ENCODE measurements at regions not wholly inside any gene's neighbourhood (a gene's known extent, or its start where the extent isn't known, plus 50 kb on each side); places are given as distances from the start of the nearest gene placed in this dataset.

DNA sequence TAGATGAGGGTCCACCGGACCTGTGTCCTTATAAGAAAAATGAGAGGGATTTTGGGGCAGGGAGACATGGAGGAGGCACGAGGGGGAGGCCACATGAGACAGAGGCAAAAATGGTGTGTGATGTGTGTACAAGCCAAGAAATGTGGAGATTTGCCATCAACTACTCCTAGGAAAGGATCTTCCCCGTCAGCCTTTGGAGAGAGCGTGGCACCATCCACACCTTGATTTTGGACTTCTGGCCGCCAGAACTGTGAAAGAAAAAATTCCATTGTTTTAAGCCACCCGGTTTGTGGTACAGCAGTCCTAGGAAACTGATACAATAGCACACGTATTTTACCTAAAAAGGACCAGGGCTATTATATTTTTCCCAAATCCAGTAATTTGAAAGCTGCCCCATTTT lies 829.0 kb upstream of the SALL3 start:
- DNase-seq (ENCODE audit: low read depth in 3 of 3), result no peak

DNA sequence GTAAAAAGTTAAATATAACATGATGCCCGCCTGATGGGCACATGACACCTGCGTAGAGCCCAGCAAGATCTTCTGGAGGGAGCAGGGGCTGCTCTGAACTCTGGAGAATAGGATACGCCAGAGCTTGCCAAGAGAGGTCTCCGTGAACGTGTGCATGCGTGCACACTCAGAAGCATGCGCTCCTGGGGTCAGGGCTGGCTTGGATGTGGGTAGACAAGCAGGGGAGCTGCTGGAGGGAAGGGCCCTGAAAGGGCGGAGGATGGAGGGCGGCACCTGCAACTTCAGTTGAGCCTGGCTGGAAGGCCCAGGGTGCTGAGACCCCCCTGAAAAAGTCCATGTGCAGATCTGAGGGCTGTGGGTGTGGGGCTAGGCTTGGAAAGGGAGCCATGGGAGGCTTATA lies 828.4 kb upstream of the SALL3 start:
- DNase-seq (ENCODE audit: low read depth in 3 of 3), result no peak

DNA sequence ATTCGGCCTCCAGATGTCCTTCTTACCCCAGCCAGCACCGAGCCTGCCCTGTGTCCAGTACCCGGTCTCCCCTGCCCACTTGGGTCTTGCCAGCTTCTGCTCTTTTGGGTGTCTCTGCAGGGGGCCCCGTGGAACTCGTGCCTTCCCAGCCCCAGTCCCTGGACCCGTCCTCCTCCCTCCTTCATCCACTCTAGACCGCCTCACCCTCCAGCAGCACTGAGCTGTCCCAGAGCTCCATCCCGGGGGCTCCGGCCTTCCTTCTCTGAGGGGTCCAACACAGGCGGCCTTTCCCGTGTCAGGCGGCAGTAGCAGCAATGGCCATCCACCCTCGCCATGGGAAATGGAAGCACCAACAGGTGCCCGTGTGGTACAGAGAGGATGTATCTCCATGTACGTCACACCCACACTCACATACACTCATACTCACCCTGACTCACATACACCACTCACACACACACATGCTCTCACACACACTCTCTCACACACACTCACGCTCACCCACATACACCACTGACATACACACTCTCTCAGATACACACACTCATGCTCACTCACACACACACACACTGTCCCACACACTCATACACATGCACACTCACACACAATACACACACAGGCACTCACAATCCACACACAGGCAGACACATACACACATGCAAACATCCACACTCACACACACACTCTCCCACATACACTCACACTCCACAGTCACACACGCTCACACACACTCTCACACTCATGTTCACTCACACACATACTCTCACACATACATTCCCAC lies 827.5 kb upstream of the SALL3 start:
- no peak for DNase-seq (ENCODE audit: low read depth in 3 of 3)

DNA sequence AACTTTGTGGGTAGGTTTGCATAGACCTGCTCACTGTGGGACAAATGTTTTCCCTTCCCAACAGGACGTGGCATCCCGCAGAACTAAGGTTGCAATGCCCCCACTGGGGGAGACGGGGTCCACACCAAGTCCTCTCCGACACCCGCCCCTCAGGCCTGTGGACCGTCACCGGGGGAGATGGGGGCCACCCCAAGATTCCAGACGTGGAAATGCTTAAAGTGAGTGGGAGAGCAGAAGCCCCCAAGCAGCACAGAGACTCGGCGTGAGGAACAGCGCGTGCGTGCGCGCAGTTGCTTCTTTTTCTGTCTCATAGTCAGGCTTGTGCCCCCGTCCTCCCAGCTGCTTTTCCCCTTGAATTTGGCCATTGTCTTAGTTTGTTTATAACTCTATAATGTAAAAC lies 826.3 kb upstream of the SALL3 start:
- no peak for DNase-seq (ENCODE audit: low read depth in 3 of 3)

DNA sequence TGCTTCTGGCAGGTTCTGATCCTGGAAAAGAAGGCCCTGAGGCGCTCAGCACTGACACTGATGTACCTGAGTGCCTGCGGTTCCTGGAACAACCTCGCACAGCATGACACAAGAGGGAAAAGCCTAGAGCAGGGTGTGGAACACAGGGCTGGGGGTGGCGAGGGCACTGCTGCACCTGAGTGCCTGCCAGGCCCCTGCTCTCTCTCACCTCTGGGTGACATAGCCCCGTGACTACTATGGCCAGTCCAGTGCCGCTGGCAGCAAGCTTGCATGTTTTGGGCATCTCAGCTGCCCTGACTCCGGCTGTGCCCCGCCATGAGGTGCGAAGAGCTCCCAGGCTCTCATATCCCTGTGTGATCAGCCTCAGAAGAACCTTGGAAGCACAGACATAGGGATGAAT lies 825.2 kb upstream of the SALL3 start:
- DNase-seq (ENCODE audit: low read depth in 3 of 3), result no peak

DNA sequence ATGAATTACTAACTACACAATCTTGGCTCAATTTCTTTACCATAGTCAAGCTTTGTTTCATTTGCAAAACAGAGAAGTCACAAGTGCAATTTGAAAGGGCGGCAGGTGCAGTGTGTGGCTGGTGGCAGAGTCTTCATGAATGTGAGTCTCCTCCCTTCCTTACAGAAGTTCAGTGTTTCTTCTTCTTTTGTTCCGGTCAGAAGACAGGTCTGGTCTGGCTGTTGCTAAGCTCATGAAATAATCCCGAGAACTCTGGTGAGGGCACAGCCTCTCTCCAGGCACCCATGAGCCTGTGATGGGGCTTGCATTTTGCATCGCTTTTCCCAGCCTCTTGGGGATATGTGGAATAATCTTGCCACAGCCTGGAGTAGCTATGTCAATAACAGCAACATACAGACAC lies 824.8 kb upstream of the SALL3 start:
- no peak for DNase-seq (ENCODE audit: low read depth in 3 of 3)

DNA sequence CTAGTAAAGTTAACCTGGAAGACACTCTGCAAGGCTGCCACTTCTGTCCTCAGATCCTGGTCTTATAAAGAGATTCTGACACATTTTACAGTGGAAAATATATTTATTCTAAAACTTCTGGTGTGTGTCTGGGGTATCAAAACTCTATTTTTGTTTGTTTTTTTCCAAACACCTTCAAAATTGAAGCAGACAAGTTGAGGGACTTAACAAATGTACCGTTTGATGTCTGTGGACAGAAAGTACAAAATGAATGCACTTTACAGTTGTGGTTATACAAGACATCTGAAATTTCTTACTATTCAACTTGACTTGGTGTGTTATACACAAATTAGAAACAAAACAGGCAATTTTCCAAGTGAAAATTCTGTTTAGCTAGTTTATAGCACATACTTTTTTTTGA lies 823.2 kb upstream of the SALL3 start:
- no peak for DNase-seq (ENCODE audit: low read depth in 3 of 3)

DNA sequence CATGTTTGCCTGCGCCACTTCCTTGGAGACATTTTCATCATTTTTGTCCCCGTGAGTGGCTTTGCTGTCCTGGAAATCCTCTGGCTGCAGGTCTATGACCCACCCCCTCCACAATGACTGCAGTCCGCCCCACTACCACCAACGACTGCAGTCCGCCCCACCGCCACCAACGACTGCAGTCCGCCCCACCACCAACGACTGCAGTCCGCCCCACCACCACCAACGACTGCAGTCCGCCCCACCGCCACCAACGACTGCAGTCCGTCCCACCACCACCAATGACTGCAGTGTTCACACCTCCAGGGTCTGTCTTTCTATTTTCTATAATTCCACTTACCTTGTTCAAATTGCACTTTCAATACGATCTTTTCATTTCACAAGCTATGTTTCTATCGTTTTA lies 820.7 kb upstream of the SALL3 start:
- DNase-seq (ENCODE audit: low read depth in 3 of 3), result no peak

DNA sequence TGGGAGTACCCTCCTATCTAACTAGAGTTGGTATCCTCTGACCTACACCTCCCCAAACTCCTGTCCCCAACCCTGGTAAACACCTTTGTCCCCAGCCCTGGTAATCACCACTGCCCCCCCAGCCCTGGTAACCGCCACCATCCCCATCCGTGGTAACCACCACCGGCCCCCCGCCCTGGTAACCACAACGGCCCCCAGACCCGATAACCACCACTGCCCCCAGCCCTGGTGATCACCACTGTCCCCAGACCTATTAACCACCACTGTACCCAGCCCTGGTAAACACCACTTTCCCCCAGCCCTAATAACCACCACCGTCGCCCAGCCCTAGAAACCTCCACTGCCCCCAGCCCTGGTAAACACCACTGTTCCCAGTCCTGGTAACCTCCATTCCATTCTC lies 820.2 kb upstream of the SALL3 start:
- no peak for DNase-seq (ENCODE audit: low read depth in 3 of 3)

DNA sequence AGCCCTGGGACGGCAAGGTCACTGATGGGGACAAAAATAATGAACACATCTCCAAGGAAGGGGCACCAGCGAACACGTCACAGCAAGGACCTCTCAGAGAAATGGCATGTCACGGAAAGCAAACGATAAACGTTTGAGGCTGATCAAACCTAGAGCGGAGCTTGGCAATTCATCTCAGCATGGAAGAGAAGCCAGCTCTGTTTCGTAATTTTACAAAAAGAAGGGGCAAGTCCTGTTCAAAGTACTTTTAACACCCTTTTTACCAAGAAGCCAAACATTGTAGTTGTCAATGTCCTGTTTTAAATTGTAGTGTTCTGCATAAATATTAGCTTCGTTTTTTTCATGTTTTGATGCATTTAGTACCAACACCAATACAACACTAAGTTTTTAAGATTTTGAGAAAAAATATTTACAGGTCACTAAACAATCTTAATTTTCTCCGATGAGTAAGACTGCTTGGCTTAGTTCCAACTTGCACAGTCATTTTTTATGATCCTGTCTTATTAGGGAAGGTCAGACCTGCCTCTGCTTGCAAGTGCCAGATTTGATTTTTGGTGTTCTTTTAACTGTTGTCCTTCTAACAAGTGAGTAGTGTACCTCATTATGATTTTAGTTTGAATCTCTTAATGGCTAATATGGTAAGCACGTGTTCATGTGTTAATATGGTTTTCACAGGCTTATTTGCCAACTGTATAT lies 818.5 kb upstream of the SALL3 start:
- DNase-seq (ENCODE audit: low read depth in 3 of 3), result no peak

DNA sequence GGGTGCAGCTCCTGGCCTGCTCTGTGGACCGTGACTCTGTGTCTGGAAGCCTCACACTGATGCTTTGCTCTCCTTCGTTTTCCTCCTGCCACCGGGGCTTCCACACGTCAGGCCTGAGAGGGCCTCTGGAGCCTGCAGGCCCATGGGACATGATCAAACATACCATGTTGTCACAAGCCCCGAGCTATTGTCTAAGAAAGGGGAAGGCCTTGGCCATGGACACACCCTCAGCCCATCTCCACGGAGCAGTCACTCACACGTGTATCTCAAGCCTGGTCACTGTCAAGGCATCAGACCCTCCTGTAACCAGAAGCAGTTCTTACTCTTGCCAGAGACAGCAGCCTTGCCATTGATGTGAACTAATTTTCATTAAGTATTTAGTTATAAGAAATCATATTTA lies 814.1 kb upstream of the SALL3 start:
- DNase-seq (ENCODE audit: low read depth in 3 of 3), result no peak

DNA sequence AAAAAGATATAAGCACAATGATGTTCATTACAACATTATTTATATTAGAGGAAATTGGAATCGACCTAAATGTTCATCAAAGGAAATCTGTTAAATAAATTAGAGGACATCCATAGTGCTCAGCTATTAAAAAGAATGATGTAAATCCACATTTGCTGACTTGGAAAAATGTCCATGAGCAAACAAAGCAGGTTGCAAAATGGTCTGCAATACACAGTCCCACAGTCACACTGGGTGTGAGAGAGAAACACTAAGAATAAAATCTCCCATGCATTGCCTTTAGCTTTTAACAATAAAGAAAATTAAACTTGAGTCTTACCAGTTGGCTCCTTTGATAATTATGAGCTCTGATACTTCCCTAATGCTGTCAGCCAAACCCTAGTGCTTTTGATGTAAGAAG lies 811.1 kb upstream of the SALL3 start:
- no peak for DNase-seq (ENCODE audit: low read depth in 3 of 3)

DNA sequence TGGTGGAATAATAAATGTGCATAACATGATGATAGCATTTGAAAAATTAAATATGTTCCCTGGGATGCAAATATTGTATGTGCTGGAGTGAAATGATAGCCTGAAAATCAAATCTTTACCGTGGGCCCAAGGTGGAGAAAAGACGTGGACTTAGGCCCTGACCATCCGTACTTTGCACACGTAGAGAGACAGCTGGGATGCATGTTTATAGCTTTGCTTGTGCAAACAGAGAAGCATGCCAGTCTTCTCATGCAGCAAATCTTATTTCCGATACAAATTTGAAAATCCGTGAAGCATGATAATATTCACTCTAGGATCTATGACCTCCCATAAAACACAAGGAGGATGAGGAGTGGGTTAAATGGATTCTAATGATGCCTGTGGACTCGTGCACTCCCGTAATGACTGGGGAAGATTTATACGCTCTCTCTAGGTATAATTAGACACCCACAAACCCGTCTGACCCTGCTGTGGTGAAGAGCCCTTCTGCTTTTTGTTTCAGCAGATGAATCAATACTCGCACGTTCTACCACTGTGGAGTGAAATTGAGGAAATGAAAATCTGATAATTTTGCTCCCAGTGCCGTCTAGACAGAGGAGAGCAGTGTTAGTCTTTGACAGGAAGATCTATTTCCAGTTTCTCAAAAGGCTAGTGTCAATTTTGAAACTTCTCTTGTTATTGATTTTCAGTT lies 810.3 kb upstream of the SALL3 start:
- DNase-seq (ENCODE audit: low read depth in 3 of 3), result no peak

DNA sequence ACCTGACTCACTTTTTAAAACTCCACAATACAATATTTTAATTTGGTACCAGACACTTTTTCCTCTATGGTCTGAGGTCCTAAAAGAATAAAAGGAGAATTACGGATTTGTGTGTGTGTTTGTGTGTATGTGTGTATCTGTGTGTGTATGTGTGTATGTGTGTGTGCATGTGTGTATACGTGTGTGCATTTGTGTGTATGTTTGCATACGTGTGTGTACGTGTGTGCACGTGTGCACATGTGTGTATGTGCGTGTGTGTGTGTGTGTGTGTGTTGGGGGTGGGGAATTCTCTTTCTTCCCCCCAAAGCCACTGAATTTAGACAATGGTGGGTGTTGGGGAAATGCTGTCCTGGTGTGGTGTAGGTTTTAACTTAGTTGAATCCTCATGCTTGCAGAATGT lies 807.7 kb upstream of the SALL3 start:
- no peak for DNase-seq (ENCODE audit: low read depth in 3 of 3)

DNA sequence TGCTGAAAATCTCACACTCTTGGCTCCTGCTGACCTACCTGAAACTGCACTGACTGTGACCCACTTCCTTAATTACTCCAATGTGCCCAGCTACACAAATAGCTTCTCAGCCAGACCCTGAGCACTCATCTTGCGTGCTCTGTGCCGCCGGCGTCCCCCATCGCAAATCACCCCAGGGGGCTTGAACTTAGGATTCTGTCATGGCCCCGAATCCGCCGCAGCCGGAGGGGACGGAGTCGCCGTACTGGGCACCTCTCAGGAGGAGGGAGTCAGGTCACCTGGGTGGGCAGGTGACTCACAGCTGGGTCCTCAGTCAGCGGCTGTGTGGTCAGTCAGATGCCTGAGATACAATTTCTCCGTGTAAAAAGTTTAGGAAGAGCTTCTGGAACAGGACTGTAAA lies 804.9 kb upstream of the SALL3 start:
- no peak for DNase-seq (ENCODE audit: low read depth in 3 of 3)

DNA sequence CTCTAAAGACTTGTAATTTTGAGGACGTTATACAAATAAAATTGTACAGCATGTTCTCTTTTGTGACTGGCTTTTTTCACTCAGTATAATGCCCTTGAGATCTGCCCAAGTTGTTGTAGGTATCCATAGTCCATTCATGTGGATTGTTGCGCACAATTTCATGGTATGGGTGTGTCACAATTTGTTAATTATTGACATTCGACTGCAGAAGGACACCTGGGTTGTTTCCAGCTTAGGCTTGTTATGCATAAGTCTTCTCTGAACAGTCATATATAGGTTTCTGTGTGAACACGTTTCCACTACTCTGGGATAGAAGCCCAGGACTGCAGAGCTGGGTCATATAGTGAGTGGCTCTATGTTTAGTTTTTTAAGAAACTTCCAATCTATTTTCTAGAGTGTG lies 800.8 kb upstream of the SALL3 start:
- DNase-seq (ENCODE audit: low read depth in 3 of 3), result no peak

DNA sequence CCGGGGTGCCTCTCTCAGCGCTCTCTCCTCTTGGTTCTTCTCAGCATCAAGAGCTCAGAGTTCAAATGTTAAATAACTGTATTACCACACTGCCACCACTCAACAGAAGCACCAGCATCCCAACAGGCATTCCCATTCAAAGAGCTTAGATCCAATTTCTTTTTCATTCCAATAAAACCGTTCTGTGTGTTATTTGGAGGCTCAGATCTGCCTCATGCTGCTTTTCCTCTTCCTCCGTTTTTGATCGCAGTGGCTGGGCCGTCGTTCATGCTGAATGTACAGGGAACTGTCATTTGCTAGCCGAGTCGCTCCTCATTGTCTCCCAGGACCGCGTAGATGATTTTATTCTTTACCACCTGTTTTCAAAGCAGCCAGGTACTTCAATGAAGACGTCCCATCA lies 798.9 kb upstream of the SALL3 start:
- DNase-seq (ENCODE audit: low read depth in 3 of 3), result no peak

DNA sequence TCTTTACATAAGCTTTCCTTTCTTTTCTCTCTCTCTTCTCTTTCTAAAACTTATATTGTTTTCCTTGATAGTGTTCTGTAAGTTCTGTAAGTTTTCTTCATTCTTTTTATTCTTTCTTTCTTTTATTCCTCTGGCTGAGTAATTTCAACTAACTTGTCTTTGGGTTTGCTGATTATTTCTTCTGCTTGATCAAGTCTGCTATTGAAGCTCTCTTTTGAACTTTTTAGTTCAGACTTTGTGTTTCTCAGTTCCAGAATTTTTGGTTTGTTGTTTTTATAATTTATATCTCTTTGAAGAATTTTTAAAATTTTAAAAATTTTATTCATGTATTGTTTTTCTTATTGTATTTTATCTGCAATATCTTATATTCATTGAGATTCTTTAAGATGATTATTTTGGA lies 795.8 kb upstream of the SALL3 start:
- DNase-seq (ENCODE audit: low read depth in 3 of 3), result no peak

DNA sequence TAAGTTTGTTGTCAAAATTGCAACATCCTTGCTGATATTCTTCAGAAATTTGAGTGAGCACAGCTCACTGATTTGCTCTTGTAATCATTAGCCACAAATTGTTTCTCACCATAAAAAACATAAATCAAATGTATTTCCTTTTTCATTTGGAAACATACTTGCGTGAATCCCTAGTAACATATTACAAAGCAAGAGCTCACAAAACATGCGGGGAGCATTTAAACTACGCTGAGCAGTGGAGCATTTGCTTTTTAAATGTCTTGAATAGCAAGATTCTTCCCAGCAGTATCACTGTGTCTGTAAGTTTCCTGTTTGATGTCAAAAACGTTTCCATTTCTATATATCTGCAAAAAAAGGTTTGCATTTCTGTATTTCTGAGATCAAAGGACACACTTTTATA lies 788.3 kb upstream of the SALL3 start:
- no peak for DNase-seq (ENCODE audit: low read depth in 3 of 3)

DNA sequence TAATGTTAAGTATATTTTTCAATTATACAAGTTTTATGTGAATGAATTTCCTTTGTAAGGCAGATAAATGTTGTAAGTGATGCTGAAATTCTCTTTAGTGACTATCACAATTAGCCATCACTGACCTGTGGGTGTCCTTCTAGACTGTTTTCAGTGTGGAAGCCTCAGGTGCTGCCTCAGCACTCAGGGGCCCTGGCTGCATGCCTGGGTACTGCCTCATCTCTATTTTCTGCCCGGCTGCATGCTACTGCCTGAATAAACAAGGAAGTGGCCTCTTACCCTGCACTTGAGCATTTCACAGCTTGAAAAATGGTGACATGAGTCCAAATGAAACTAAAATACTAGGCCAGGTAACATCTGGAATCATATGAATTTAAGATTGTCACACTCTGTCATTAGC lies 787.6 kb upstream of the SALL3 start:
- no peak for DNase-seq (ENCODE audit: low read depth in 3 of 3)

DNA sequence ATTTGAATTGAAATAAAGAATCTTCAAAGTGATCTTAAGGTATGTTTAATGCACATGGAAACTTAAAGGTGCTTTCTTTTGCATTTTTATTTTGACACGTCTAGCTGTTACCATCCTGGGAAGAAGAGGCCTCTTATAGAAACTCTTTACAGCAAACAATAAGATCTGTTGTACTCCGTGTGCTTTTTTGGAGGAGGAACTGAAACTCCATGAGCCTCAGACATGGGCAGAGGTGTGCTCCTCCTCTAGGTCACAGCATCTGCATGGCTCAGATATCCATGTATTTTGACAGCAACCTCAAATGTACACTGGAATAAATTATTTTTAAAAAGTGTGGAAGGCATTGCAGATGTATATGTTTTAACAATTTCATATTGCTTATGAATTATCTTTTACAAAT lies 783.3 kb upstream of the SALL3 start:
- no peak for DNase-seq (ENCODE audit: low read depth in 3 of 3)

DNA sequence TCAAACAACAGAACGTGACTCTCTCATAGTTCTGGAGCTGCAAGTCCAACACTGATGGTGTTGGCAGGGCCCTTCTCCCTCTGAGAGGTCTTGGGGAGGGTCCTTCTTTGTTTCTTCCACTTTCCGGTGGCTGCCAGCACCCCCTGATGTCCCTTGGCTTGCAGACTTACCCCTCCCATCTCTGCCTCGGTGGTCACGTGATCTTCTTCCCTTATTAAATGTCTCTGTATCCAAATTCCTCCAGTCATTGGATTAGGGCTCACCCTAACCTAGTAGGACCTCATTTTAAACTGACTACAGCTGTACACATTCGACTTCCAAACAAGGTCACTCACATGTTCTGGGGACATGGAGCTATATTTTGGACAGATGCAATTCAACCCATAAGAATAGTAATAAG lies 780.6 kb upstream of the SALL3 start:
- no peak for DNase-seq (ENCODE audit: low read depth in 3 of 3)

DNA sequence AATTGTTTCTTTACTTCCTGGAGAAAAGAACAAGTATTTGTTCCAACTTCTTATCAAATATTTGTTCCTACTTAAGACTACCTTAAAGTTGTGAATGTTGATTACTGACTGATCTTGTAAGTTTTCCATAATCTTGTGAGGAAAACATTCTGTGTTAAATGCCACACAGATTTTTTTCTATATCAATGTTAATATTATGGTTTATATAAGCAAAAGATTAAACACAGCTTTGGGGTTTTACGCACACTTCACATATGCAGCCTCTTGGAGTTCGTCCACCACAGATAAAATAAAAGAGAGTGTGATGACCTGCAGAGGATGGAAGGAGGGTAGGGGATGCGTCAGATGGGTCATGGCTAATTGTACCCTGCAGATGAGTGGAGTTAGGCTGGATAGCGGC lies 780.0 kb upstream of the SALL3 start:
- DNase-seq (ENCODE audit: low read depth in 3 of 3), result no peak
